Breast epithelium (tissue), 4 donors: ENCODE measurements at regions not wholly inside any gene's neighbourhood (a gene's known extent, or its start where the extent isn't known, plus 50 kb on each side); places are given as distances from the start of the nearest gene placed in this dataset.
A peak's percentile ranks its signal among the peaks of the same experiment; 100 is the strongest.

Source experiments
- DNase-seq, 2 donors: peaks; one replicate each; pipeline ENCODE4 v3.0.0-alpha.2; 2019; ENCODE audit warnings: low spot score in 2 of 2
- H3K27ac ChIP-seq, 2 donors: fragments of 200-600 bp; sonication (generic) in 1 of 2; one replicate each; pipeline ENCODE4 v1.5.1; 2016 to 2019; ENCODE audit warnings: mild to moderate bottlenecking in 1 of 2
- H3K27me3 ChIP-seq, 2 donors: fragments of 200-600 bp; sonication (generic) in 1 of 2; one replicate each; pipeline versions ENCODE4 v1.5.1 to v1.6.0; 2017 to 2019; ENCODE audit warnings: control low read depth in 1 of 2, mild to moderate bottlenecking in 1 of 2
- H3K36me3 ChIP-seq: fragments of 200-600 bp; one replicate; pipeline ENCODE4 v1.5.1; 2019
- H3K4me1 ChIP-seq, 2 donors: fragments of 200-600 bp; sonication (generic); one replicate each; pipeline ENCODE4 v1.5.1; 2016 to 2019; ENCODE audit warnings: control low read depth in 1 of 2
- H3K4me3 ChIP-seq, 3 donors: fragments of 200-600 bp; sonication (generic); 1 replicate in 2 of 3; 2 replicates in 1 of 3; pipeline ENCODE4 v1.5.1; 2016 to 2019; ENCODE audit warnings: mild to moderate bottlenecking in 3 of 3, moderate library complexity in 2 of 3
- H3K9me3 ChIP-seq, 2 donors: fragments of 200-600 bp; sonication (generic) in 1 of 2; one replicate each; pipeline ENCODE4 v1.5.1; 2016 to 2019; ENCODE audit warnings: control low read depth in 1 of 2
- POLR2A ChIP-seq: fragments of 450-650 bp; IDR thresholded peaks from one replicate; pipeline ENCODE4 v1.6.1; 2016; ENCODE audit warnings: antibody characterized with exemption, mild to moderate bottlenecking, moderate library complexity
- POLR2AphosphoS5 ChIP-seq, 3 donors: sonication (generic); formaldehyde crosslinking; IDR thresholded peaks; one replicate each; pipeline ENCODE4 v1.6.1; 2017; ENCODE audit warnings: antibody characterized with exemption in 3 of 3
- intact Hi-C: fragments of 100-400 bp; cut with DNase I; formaldehyde crosslinking; loops from one replicate; pipeline ENCODE4 v1.15.1; 2023; ENCODE audit warnings: low total_unique reads
- TF ChIP-seq, protein P1 (sequence below), 3 donors: fragments of 450-650 bp; IDR thresholded peaks; one replicate each; pipeline ENCODE4 v1.5.1; 2016 to 2017; ENCODE audit warnings: antibody characterized with exemption in 3 of 3, mild to moderate bottlenecking in 3 of 3, moderate library complexity in 3 of 3

DNA sequence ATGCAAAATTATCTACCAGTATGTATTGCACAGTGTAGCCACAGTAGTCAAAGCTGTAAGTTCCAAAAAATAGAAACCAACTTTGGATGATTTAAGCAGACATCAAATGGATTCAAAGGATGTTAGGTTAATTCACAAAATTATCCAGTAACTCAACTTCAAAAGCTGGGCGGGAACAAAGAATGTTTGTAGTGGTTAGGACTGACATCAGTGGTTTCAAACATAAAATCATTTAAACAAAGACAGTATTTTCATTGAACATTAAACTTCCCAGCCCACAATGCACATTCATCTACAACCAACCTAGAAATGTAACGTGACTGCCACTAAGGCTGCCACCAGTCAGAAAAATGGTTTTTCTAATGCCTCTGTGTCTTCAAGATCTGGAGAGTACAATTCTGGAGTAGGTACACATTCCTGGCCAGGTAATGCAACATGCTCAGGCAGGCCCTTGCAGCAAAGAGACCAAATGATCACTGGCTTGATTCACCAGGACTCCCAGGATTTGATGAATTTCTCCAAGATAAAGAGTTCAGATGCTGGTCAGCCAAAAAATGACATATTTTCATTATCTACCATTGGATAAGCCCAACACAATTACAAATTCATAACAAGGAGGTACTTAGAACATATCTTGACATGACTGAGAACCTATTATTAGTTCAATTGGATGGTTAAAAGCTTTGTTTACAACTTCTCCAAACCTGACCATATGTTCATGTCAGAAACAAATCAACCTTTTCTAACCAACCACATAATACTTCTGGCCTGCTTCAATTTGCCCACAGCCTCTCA, 189.8 kb upstream of the CNTN4 start:
- Histone ChIP-seq H3K4me1 (no peaks in the 10 kb centered on the region), H3K4me3 (no peak overlapping the region), H3K9me3 (no peaks in the 10 kb centered on the region), H3K27ac (peak overlapping the region in 1 of 2 donors; percentile 40), H3K36me3 (no peaks in the 10 kb centered on the region), H3K27me3 (no peaks in the 10 kb centered on the region)
- peak in 1 of 2 donors; percentile 39 for DNase-seq
- intact Hi-C loops: no loop called here
- TF ChIP-seq POLR2A (no peak), POLR2AphosphoS5 (IDR thresholded peaks at IDR 0.05) (no peak)
- TF ChIP-seq, protein P1, sequence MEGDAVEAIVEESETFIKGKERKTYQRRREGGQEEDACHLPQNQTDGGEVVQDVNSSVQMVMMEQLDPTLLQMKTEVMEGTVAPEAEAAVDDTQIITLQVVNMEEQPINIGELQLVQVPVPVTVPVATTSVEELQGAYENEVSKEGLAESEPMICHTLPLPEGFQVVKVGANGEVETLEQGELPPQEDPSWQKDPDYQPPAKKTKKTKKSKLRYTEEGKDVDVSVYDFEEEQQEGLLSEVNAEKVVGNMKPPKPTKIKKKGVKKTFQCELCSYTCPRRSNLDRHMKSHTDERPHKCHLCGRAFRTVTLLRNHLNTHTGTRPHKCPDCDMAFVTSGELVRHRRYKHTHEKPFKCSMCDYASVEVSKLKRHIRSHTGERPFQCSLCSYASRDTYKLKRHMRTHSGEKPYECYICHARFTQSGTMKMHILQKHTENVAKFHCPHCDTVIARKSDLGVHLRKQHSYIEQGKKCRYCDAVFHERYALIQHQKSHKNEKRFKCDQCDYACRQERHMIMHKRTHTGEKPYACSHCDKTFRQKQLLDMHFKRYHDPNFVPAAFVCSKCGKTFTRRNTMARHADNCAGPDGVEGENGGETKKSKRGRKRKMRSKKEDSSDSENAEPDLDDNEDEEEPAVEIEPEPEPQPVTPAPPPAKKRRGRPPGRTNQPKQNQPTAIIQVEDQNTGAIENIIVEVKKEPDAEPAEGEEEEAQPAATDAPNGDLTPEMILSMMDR (IDR thresholded peaks at IDR 0.05): no peak

DNA sequence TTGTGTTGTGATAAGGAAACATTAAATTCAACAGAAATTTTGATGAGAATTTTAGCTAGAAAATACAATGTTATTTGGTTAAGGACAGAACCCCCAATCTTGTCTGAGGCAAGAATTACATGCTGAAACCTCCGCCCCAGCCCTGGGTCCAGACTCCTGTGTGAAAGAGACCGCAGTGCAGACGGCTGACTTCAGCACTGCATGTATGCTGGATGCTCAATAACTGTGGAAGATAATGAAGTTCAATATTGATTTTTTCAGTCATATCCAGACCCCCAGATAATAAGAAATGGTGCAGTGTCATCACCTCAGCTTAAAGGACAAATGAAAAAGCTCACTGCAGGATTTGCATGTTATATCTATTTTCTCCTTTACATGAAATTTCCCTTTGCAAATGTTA, 188.3 kb upstream of the CNTN4 start:
- no peaks in the 10 kb centered on the region for H3K27me3 ChIP-seq
- no peaks in the 10 kb centered on the region for H3K36me3 ChIP-seq
- TF ChIP-seq, protein P1 (IDR thresholded peaks at IDR 0.05): no peak
- no peak for TF ChIP-seq POLR2AphosphoS5 (IDR thresholded peaks at IDR 0.05)
- no peak for TF ChIP-seq POLR2A
- intact Hi-C loops: no loop called here
- no peak overlapping the region for H3K4me3 ChIP-seq
- H3K27ac ChIP-seq: no peak overlapping the region
- H3K4me1 ChIP-seq: no peaks in the 10 kb centered on the region
- H3K9me3 ChIP-seq: no peaks in the 10 kb centered on the region
- no peak for DNase-seq

DNA sequence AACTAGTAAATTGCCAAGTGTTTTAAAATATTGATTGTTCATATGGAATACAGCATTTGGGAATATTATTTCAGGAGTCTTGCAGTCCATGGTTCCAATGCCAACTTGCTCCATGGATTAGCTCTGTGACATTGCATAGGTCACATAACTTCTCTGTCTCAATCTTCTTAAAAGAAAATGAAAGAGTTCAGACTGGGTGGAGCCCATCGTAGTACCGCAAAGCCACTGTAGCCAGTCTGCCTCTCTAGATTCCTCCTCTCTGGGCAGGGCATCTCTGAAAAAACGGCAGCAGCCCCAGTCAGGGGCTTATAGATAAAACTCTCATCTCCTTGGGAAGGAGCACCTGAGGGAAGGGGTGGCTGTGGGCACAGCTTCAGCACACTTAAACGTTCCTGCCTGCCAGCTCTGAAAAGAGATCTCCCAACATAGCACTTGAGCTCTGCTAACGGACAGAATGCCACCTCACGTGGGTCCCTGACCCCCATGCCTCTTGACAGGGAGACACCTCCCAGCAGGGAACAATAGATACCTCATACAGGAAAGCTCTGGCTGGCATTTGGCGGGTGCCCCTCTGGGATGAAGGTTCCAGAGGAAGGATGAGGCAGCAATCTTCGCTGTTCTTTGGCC, 168.8 kb upstream of the CNTN4 start:
- Histone ChIP-seq H3K4me3 (no peak overlapping the region), H3K27me3 (no peaks in the 10 kb centered on the region), H3K36me3 (no peaks in the 10 kb centered on the region), H3K9me3 (peaks cover 4 to 9% of the 10 kb centered on the region in 2 donors), H3K27ac (no peak overlapping the region), H3K4me1 (no peaks in the 10 kb centered on the region)
- TF ChIP-seq POLR2A (no peak), POLR2AphosphoS5 (IDR thresholded peaks at IDR 0.05) (no peak)
- TF ChIP-seq, protein P1 (IDR thresholded peaks at IDR 0.05): no peak
- no peak for DNase-seq
- intact Hi-C loops: no loop called here

DNA sequence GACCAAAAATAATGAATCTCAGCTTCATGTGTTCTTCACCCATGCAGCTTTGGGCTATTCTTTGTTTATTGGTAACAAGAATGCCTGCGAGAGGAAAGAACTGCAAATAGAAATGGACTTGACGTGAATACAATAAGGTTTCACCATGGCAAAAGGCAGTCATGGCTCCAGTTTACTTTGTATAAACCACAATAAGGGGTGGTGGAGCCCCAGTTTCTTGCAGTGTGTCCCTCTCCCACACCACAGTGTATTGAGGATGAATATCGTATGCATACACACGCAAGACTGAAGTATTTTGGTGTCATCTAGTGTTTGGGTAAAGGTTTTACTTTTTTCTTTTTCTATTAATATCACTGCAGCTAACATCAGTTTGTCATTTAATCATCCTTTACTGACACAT, 159.7 kb upstream of the CNTN4 start:
- TF ChIP-seq POLR2AphosphoS5 (IDR thresholded peaks at IDR 0.05): no peak
- TF ChIP-seq, protein P1 (IDR thresholded peaks at IDR 0.05): no peak
- TF ChIP-seq POLR2A: no peak
- no peak overlapping the region for H3K27ac ChIP-seq

DNA sequence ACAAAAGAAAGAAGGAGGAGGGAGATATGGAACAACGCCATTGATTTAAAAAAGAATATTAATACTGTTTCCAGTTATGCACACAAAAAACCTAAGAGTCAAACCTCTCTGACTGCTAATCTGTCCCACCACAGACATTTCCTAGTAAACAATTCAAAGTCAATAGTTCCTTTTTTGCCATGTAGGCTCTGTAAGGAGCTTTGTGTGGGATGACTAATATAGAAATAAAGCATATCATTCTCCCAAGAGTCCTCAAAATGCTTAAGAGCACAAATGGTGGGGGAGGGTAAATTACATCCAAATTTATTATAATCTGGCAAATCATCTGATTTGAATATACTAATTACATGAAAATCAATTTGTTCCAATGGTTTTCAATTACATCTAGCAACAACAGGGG, 155.9 kb upstream of the CNTN4 start:
- no peaks in the 10 kb centered on the region for H3K9me3 ChIP-seq
- H3K4me1 ChIP-seq: no peaks in the 10 kb centered on the region
- no peak for DNase-seq
- no peak overlapping the region for H3K27ac ChIP-seq
- H3K4me3 ChIP-seq: no peak overlapping the region
- H3K27me3 ChIP-seq: no peaks in the 10 kb centered on the region
- TF ChIP-seq, protein P1 (IDR thresholded peaks at IDR 0.05): no peak
- TF ChIP-seq POLR2AphosphoS5 (IDR thresholded peaks at IDR 0.05): no peak
- no peak for TF ChIP-seq POLR2A
- H3K36me3 ChIP-seq: no peaks in the 10 kb centered on the region
- intact Hi-C loops: no loop called here

More for the DNA sequence above, 159.7 kb upstream of the CNTN4 start:
- intact Hi-C loops: no loop called here
- H3K4me3 ChIP-seq: no peak overlapping the region
- no peaks in the 10 kb centered on the region for H3K27me3 ChIP-seq
- H3K4me1 ChIP-seq: no peaks in the 10 kb centered on the region
- no peaks in the 10 kb centered on the region for H3K36me3 ChIP-seq
- no peak for DNase-seq
- peaks cover 0 to 9% of the 10 kb centered on the region in 2 donors for H3K9me3 ChIP-seq
